ES-I3 (cell line): ENCODE measurements at regions not wholly inside any gene's neighbourhood (a gene's known extent, or its start where the extent isn't known, plus 50 kb on each side); places are given as distances from the start of the nearest gene placed in this dataset.
"Not testable (repeated sequence)": the region's sequence is repeated elsewhere in the genome, so short reads cannot be mapped to it uniquely, and the experiment has no call there.

Source experiments
- H3K36me3 ChIP-seq: 2 replicates; pipeline ENCODE4 v1.6.1; 2013; ENCODE audit warnings: mild to moderate bottlenecking, low read length, control low read depth, moderate library complexity; ENCODE audit not compliant: insufficient read depth
- H3K4me1 ChIP-seq: 2 replicates; pipeline ENCODE4 v1.6.1; 2013; ENCODE audit warnings: mild to moderate bottlenecking, control low read depth, low read length; ENCODE audit not compliant: insufficient read depth
- H3K9ac ChIP-seq: 2 replicates; pipeline ENCODE4 v1.6.1; 2013; ENCODE audit warnings: low read depth, mild to moderate bottlenecking, low read length, moderate library complexity
- H3K9me3 ChIP-seq: 2 replicates; pipeline ENCODE4 v1.6.1; 2013; ENCODE audit warnings: mild to moderate bottlenecking, low read length, moderate library complexity; ENCODE audit not compliant: control insufficient read depth, insufficient read depth

GRCh38 chr2:195536906-195537305 lies 120.1 kb upstream of the SLC39A10 start:
- Histone ChIP-seq H3K36me3 (no peaks in the 10 kb centered on the region), H3K4me1 (peaks cover 10% of the 10 kb centered on the region), H3K9me3 (no peaks in the 10 kb centered on the region), H3K9ac (no peak overlapping the region)

- H3K9me3 ChIP-seq, result no peaks in the 10 kb centered on the region
- no peak overlapping the region for H3K9ac ChIP-seq
- H3K36me3 ChIP-seq, result no peaks in the 10 kb centered on the region
- H3K4me1 ChIP-seq, result peaks cover 10% of the 10 kb centered on the region
Observed at GRCh38 chr2:195535911-195536522, 121.0 kb upstream of the SLC39A10 start.

GRCh38 chr2:195534971-195535370 lies 122.1 kb upstream of the SLC39A10 start:
- H3K9me3 ChIP-seq, result no peaks in the 10 kb centered on the region
- H3K9ac ChIP-seq, result no peak overlapping the region
- H3K4me1 ChIP-seq, result peaks cover 10% of the 10 kb centered on the region
- H3K36me3 ChIP-seq, result no peaks in the 10 kb centered on the region

GRCh38 chr2:195533771-195534642 lies 123.0 kb upstream of the SLC39A10 start:
- Histone ChIP-seq H3K4me1 (peaks cover 10% of the 10 kb centered on the region), H3K9ac (no peak overlapping the region)

GRCh38 chr2:195532628-195533271 lies 124.3 kb upstream of the SLC39A10 start:
- H3K9ac ChIP-seq, result no peak overlapping the region

More at GRCh38 chr2:195533771-195534642, 123.0 kb upstream of the SLC39A10 start:
- no peaks in the 10 kb centered on the region for H3K36me3 ChIP-seq
- no peaks in the 10 kb centered on the region for H3K9me3 ChIP-seq

GRCh38 chr2:195532255-195532627 lies 124.8 kb upstream of the SLC39A10 start:
- Histone ChIP-seq H3K4me1 (peaks cover 10% of the 10 kb centered on the region), H3K9ac (no peak overlapping the region), H3K36me3 (no peaks in the 10 kb centered on the region), H3K9me3 (no peaks in the 10 kb centered on the region)

More at GRCh38 chr2:195532628-195533271, 124.3 kb upstream of the SLC39A10 start:
- Histone ChIP-seq H3K9me3 (no peaks in the 10 kb centered on the region), H3K36me3 (no peaks in the 10 kb centered on the region), H3K4me1 (peaks cover 10% of the 10 kb centered on the region)

- no peak overlapping the region for H3K9ac ChIP-seq
- peaks cover 10% of the 10 kb centered on the region for H3K4me1 ChIP-seq
- no peaks in the 10 kb centered on the region for H3K9me3 ChIP-seq
- no peaks in the 10 kb centered on the region for H3K36me3 ChIP-seq
Observed at GRCh38 chr2:195531754-195532153, 125.3 kb upstream of the SLC39A10 start.

GRCh38 chr2:195523242-195523641 lies 133.8 kb upstream of the SLC39A10 start:
- not testable (repeated sequence) for H3K9ac ChIP-seq, H3K4me1 ChIP-seq, H3K36me3 ChIP-seq, H3K9me3 ChIP-seq

GRCh38 chr2:195521589-195521988 lies 135.4 kb upstream of the SLC39A10 start:
- no peaks in the 10 kb centered on the region for H3K4me1 ChIP-seq
- H3K9ac ChIP-seq, result no peak overlapping the region
- H3K9me3 ChIP-seq, result no peaks in the 10 kb centered on the region
- H3K36me3 ChIP-seq, result no peaks in the 10 kb centered on the region

- Histone ChIP-seq H3K36me3 (no peaks in the 10 kb centered on the region), H3K9ac (no peak overlapping the region), H3K9me3 (no peaks in the 10 kb centered on the region), H3K4me1 (no peaks in the 10 kb centered on the region)
Observed at GRCh38 chr2:195520671-195521155, 136.3 kb upstream of the SLC39A10 start.

- no peaks in the 10 kb centered on the region for H3K4me1 ChIP-seq
- H3K9me3 ChIP-seq, result no peaks in the 10 kb centered on the region
- H3K36me3 ChIP-seq, result no peaks in the 10 kb centered on the region
- no peak overlapping the region for H3K9ac ChIP-seq
Observed at GRCh38 chr2:195515551-195515950, 141.5 kb upstream of the SLC39A10 start.

GRCh38 chr2:195514365-195514764 lies 142.7 kb upstream of the SLC39A10 start:
- no peak overlapping the region for H3K9ac ChIP-seq
- no peaks in the 10 kb centered on the region for H3K9me3 ChIP-seq
- no peaks in the 10 kb centered on the region for H3K4me1 ChIP-seq
- H3K36me3 ChIP-seq, result no peaks in the 10 kb centered on the region

- H3K36me3 ChIP-seq, result no peaks in the 10 kb centered on the region
- no peak overlapping the region for H3K9ac ChIP-seq
- H3K9me3 ChIP-seq, result no peaks in the 10 kb centered on the region
- H3K4me1 ChIP-seq, result no peaks in the 10 kb centered on the region
Observed at GRCh38 chr2:195513119-195513518, 143.9 kb upstream of the SLC39A10 start.

GRCh38 chr2:195509551-195509950 lies 147.5 kb upstream of the SLC39A10 start:
- H3K9ac ChIP-seq, result no peak overlapping the region
- no peaks in the 10 kb centered on the region for H3K9me3 ChIP-seq
- H3K36me3 ChIP-seq, result no peaks in the 10 kb centered on the region
- H3K4me1 ChIP-seq, result no peaks in the 10 kb centered on the region

GRCh38 chr2:195508139-195508455 lies 148.9 kb upstream of the SLC39A10 start:
- Histone ChIP-seq H3K36me3 (no peaks in the 10 kb centered on the region), H3K9me3 (no peaks in the 10 kb centered on the region), H3K9ac (no peak overlapping the region), H3K4me1 (no peaks in the 10 kb centered on the region)
